Pancreas (tissue), 10 donors: ENCODE measurements at regions not wholly inside any gene's neighbourhood (a gene's known extent, or its start where the extent isn't known, plus 50 kb on each side); places are given as distances from the start of the nearest gene placed in this dataset.

Source experiments
- ATAC-seq, 4 donors: fragments of 200-7000 bp; cut with Tn5 transposase; one replicate each; pipeline versions ENCODE4 v1.8.0 to v1.9.1; 2020; ENCODE audit warnings: mild to moderate bottlenecking in 4 of 4, moderate library complexity in 4 of 4
- DNase-seq, 6 donors: peaks; one replicate each; pipeline ENCODE4 v3.0.0-alpha.2; 2020
- FAIRE-seq: peaks from 2 replicates; lab custom pipeline; 2012; peaks lifted over from hg19 to GRCh38; lab: Jason Lieb, UNC
- H3K27ac ChIP-seq, 4 donors: fragments of 200-600 bp; sonication (generic); 1 replicate in 3 of 4; 2 replicates in 1 of 4; pipeline versions ENCODE4 v1.5.0 to v1.8.0; 2020
- H3K27me3 ChIP-seq, 4 donors: fragments of 200-600 bp; one replicate each; pipeline ENCODE4 v1.8.0; 2021
- H3K36me3 ChIP-seq, 3 donors: fragments of 200-600 bp; sonication (generic) in 1 of 3; one replicate each; pipeline versions ENCODE4 v1.5.0 to v1.8.0; 2020 to 2021
- H3K4me1 ChIP-seq, 3 donors: fragments of 200-600 bp; one replicate each; pipeline ENCODE4 v1.8.0; 2021
- H3K4me3 ChIP-seq, 4 donors: fragments of 200-600 bp; sonication (generic) in 2 of 4; one replicate each; pipeline versions ENCODE4 v1.5.0 to v1.8.0; 2020 to 2021
- H3K9me3 ChIP-seq, 4 donors: fragments of 200-600 bp; one replicate each; pipeline ENCODE4 v1.8.0; 2021
- WGBS, 2 donors: extraction: QIAGEN DNeasy Blood & Tissue Kit; methylation state at CpG; one replicate each; pipeline ENCODE4 v1.1.7; 2013; 5-methylcytosine and 5-hydroxymethylcytosine counted together
- intact Hi-C, 3 donors: fragments of 100-400 bp; cut with DNase I; formaldehyde crosslinking; loops; one replicate each; pipeline versions ENCODE4 v1.11.1 to v1.14.2; 2022
- TF ChIP-seq, protein P1 (sequence below), 4 donors: fragments of 200-600 bp; sonication (generic) in 3 of 4; IDR thresholded peaks; one replicate each; pipeline versions ENCODE4 v1.5.0 to v1.8.0; 2021; ENCODE audit warnings: antibody characterized with exemption in 4 of 4
- donor health status: healthy with polysubstance abuse.
- donor health status: DM: no; HTN: no; CAD: no; lungs with moderate emphysema.
- donor health status: DM: no; HTN: no; CAD: no.
- donor health status: control.
- donor health status: control.
- donor health status: Bipolar disorder and iron deficiency.
- donor health status: DM: yes; HTN: yes; CAD: no.
- donor health status: DM: no; HTN: no; CAD: no.
- donor health status: DM: no; HTN: no; CAD: no.
- donor health status: DM: yes; HTN: yes; CAD: no.

DNA sequence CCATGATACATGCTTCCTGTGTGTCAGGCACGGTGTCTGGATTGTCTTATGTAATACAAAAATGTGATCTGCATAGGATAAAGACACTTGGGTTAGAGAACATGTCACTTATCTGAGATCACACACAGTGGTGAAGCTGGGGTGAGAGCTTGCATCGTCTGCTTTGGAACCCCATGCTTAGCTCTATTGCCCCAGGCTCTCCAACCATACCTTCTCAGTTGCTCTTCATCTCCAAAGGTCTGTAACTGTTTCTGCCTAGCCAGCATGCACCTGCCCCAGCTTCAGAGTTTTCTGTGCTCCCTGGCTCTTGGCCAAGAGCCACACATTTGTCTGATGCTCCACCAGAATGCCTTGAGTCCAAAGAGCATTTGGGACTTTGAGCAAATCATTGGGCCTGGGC is 93.9 kb upstream of the COG2 start:
- no peak overlapping the region for H3K4me3 ChIP-seq
- ATAC-seq (peak in 3 of 4 donors; percentile 22 to 53 (median 48)), FAIRE-seq (no peak), DNase-seq (peak in 2 of 6 donors; percentile 21 to 34)
- 19 to 58% methylated on average over 2 of the region's 2 CpGs for WGBS, 2 donors
- H3K27ac ChIP-seq, result no peak overlapping the region
- no peaks in the 10 kb centered on the region for H3K36me3 ChIP-seq
- TF ChIP-seq, protein P1, sequence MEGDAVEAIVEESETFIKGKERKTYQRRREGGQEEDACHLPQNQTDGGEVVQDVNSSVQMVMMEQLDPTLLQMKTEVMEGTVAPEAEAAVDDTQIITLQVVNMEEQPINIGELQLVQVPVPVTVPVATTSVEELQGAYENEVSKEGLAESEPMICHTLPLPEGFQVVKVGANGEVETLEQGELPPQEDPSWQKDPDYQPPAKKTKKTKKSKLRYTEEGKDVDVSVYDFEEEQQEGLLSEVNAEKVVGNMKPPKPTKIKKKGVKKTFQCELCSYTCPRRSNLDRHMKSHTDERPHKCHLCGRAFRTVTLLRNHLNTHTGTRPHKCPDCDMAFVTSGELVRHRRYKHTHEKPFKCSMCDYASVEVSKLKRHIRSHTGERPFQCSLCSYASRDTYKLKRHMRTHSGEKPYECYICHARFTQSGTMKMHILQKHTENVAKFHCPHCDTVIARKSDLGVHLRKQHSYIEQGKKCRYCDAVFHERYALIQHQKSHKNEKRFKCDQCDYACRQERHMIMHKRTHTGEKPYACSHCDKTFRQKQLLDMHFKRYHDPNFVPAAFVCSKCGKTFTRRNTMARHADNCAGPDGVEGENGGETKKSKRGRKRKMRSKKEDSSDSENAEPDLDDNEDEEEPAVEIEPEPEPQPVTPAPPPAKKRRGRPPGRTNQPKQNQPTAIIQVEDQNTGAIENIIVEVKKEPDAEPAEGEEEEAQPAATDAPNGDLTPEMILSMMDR (IDR thresholded peaks at IDR 0.05), result no peak
- intact Hi-C loops, result no loop called here
- no peaks in the 10 kb centered on the region for H3K27me3 ChIP-seq
- peaks cover 6 to 16% (median 8%) of the 10 kb centered on the region in 3 donors for H3K4me1 ChIP-seq
- no peaks in the 10 kb centered on the region for H3K9me3 ChIP-seq

DNA sequence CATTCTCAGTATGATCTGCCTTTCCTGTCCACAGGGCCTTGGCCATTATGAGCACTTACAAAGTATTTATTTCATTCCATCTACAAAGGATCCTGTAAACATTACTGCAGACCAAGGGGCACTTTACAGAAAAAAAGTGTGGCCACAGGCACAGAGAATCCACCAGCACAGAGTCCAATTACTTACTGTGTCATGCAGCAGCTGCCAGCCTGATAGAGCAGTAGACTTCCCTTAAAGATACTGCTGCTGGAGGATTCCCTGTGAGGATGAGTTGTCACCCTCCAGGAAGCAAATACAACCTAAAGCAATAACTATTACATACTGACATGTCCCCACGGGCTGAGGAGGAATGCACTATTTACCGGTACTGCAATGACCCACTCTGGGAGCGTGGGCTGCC is 97.1 kb upstream of the COG2 start:
- no peaks in the 10 kb centered on the region for H3K36me3 ChIP-seq
- H3K4me1 ChIP-seq, result peaks cover 6 to 16% (median 8%) of the 10 kb centered on the region in 3 donors
- no peak for FAIRE-seq
- WGBS, 2 donors, result 94 to 95% methylated on average over 3 of the region's 3 CpGs
- H3K9me3 ChIP-seq, result no peaks in the 10 kb centered on the region
- intact Hi-C loops, result no loop called here
- TF ChIP-seq, protein P1 (IDR thresholded peaks at IDR 0.05), result no peak
- ATAC-seq, result no peak
- no peaks in the 10 kb centered on the region for H3K27me3 ChIP-seq
- H3K27ac ChIP-seq, result no peak overlapping the region
- no peak for DNase-seq
- H3K4me3 ChIP-seq, result no peak overlapping the region

DNA sequence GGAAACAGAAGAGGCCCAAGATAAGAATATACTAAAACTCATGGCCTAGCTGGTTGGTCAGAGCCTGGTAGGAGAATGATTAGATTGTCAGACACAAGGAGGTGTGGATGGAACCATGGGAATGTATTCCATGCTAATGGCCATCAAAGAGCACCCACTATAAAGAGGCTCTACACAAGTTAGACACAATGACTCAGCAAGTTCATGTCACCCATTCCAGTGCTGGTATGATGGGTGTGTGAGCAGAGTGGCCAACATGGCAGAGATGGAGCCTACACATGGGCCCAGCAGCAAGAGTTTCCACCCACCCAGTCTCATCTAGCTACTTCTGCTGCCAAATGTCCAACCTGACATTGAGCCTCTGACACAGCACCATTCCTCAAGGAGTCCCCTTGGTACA is 97.5 kb upstream of the COG2 start:
- Histone ChIP-seq H3K4me1 (peaks cover 6 to 14% (median 8%) of the 10 kb centered on the region in 3 donors), H3K27ac (no peak overlapping the region), H3K4me3 (no peak overlapping the region), H3K36me3 (no peaks in the 10 kb centered on the region), H3K9me3 (no peaks in the 10 kb centered on the region), H3K27me3 (no peaks in the 10 kb centered on the region)
- no peak for DNase-seq
- intact Hi-C loops, result no loop called here
- no peak for ATAC-seq
- TF ChIP-seq, protein P1 (IDR thresholded peaks at IDR 0.05), result no peak
- FAIRE-seq, result no peak

DNA sequence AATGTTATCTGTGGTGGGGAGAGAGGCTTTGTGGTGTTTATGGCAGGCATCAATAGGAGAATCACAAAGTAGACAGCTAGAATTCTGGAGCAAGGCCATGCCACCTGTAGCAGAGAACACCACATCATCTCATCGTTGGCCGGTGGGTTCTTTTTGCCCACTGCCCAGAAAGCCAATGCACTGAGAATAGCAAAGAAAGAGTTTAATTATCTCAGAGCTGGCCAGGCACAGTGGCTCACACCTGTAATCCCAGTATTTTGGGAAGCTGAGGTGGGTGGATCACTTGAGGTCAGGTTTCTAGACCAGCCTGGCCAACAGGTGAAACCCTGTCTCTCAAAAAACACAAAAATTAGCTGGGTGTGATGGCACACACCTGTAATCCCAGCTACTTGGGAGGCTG is 99.2 kb upstream of the COG2 start:
- Histone ChIP-seq H3K27ac (no peak overlapping the region), H3K4me1 (no peaks in the 10 kb centered on the region), H3K36me3 (no peaks in the 10 kb centered on the region), H3K9me3 (no peaks in the 10 kb centered on the region), H3K27me3 (no peaks in the 10 kb centered on the region), H3K4me3 (no peak overlapping the region)
- DNase-seq, result no peak
- ATAC-seq, result no peak
- FAIRE-seq, result no peak
- TF ChIP-seq, protein P1 (IDR thresholded peaks at IDR 0.05), result no peak
- WGBS, 2 donors, result 89 to 96% methylated on average over 2 of the region's 2 CpGs
- intact Hi-C loops, result no loop called here

DNA sequence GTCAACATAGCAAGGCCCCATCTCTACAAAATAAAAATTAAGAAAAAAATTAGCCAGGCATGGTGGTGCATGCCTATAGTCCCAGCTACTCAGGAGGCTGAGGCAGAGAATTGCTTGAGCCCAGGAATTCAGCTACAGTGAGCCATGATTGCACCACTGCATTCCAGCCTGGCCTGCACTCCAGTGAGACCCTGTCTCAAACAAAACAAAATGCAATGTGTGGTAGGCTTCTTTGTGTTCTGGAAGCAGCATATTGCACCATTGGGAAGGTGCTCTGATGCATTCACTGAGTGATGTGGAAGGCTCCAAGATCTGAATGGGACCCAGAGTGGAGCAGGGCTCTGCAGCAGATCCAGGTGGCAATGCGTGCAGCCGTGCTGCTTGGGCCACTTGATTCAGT is 99.6 kb upstream of the COG2 start:
- H3K27ac ChIP-seq, result no peak overlapping the region
- WGBS, 2 donors, result 93 to 100% methylated on average over 2 of the region's 2 CpGs
- intact Hi-C loops, result no loop called here
- FAIRE-seq (no peak), ATAC-seq (no peak), DNase-seq (no peak)
- no peaks in the 10 kb centered on the region for H3K4me1 ChIP-seq
- no peaks in the 10 kb centered on the region for H3K9me3 ChIP-seq
- no peaks in the 10 kb centered on the region for H3K36me3 ChIP-seq
- no peak overlapping the region for H3K4me3 ChIP-seq
- TF ChIP-seq, protein P1 (IDR thresholded peaks at IDR 0.05), result no peak
- H3K27me3 ChIP-seq, result no peaks in the 10 kb centered on the region
